ENCODE measurements at regions not wholly inside any gene's neighbourhood (a gene's known extent, or its start where the extent isn't known, plus 50 kb on each side); places are given as distances from the start of the nearest gene placed in this dataset.
"Not testable (repeated sequence)": the region's sequence is repeated elsewhere in the genome, so short reads cannot be mapped to it uniquely, and the experiment has no call there.

DNA sequence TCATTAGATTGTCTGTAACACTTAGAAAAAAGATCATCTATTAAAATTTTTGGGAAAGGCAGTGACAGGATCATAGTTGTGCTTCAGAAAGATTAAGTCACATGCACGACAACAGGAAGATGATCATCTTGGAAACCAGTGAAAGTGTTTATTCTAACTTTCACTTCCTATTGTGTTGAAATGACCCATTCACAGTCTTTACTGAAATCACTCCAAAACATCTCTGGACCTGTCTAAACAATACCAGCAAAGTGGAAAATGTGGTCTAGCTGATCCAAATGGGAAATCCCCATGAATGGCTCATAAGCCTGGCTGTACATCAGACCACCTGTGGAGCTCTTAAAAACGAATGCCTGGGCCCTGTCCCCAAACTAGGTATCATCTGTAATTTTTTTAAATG, 111.1 kb upstream of the ETV3 start:
- Histone ChIP-seq H3K4me3 (ENCODE audit: insufficient read depth, low read depth, low read length) (no peak overlapping the region), H3K27me3 (ENCODE audit: control insufficient read depth, insufficient read depth, low read length, poor library complexity, severe bottlenecking) (no peaks in the 10 kb centered on the region), H3K9me3 (ENCODE audit: control insufficient read depth, low read length) (no peaks in the 10 kb centered on the region), H3K27ac (ENCODE audit: insufficient read depth, low read depth, low read length, poor library complexity, severe bottlenecking) (no peak overlapping the region), H3K4me1 (ENCODE audit: control insufficient read depth, insufficient read depth, low read length) (no peaks in the 10 kb centered on the region), H3K36me3 (ENCODE audit: control insufficient read depth, insufficient read depth, low read length) (no peaks in the 10 kb centered on the region)
- WGBS, 2 experiments: 71% methylated on average over 2 of the region's 2 CpGs

DNA sequence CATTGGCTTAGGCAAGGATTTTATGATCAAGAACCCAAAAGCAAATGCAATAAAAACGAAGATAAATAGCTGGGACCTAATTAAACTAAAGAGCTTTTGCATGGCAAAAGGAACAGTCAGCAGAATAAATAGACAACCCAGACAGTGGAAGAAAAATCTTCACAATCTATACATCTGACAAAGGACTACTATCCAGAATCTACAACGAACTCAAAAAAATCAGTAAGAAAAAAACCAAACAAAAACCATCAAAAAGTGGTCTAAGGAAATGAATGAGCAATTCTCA, 109.5 kb upstream of the ETV3 start:
- H3K27ac ChIP-seq (ENCODE audit: insufficient read depth, low read depth, low read length, poor library complexity, severe bottlenecking); H3K36me3 ChIP-seq (ENCODE audit: control insufficient read depth, insufficient read depth, low read length); H3K27me3 ChIP-seq (ENCODE audit: control insufficient read depth, insufficient read depth, low read length, poor library complexity, severe bottlenecking); H3K4me3 ChIP-seq (ENCODE audit: insufficient read depth, low read depth, low read length); H3K4me1 ChIP-seq (ENCODE audit: control insufficient read depth, insufficient read depth, low read length); H3K9me3 ChIP-seq (ENCODE audit: control insufficient read depth, low read length): not testable (repeated sequence)
- WGBS, 2 experiments: 80 to 88% methylated on average over 2 of the region's 2 CpGs

DNA sequence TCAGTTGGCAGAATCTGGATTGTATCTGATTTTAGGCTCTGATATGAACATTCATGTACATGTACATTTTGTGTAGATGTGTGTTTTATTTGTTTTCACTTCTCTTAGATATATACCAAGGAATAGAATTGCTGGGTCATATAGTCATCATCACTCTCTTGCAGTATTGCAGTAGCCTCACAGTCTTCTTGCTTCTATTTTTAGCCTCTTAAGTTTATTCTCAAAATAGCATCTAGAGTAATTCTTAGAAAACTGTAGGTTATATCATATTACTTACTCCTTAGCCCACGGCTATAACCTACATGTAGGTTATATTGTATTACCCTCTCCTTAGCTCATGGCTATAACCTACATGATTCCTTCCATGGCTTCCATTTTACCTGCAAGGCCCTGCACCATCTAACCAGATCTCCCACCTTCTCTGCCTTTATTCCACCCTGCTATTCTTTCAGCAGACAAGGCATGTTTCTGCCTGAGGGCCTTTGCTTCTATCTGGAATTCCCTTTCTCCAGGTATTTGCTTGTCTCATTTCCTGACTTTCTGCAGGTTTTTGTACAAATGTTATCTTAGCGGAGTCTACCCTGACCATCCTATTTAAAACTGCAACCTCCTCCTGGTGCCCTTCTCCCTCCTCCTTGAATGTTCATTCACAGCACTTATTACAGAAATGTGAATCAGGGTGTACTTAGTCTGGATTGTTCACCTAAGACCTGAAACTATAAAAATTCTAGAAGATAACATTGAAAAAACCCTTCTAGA, 109.0 kb upstream of the ETV3 start:
- Histone ChIP-seq H3K36me3 (ENCODE audit: control insufficient read depth, insufficient read depth, low read length) (no peaks in the 10 kb centered on the region), H3K4me3 (ENCODE audit: insufficient read depth, low read depth, low read length) (no peak overlapping the region), H3K27me3 (ENCODE audit: control insufficient read depth, insufficient read depth, low read length, poor library complexity, severe bottlenecking) (no peaks in the 10 kb centered on the region), H3K9me3 (ENCODE audit: control insufficient read depth, low read length) (no peaks in the 10 kb centered on the region), H3K27ac (ENCODE audit: insufficient read depth, low read depth, low read length, poor library complexity, severe bottlenecking) (no peak overlapping the region), H3K4me1 (ENCODE audit: control insufficient read depth, insufficient read depth, low read length) (no peaks in the 10 kb centered on the region)
- WGBS, 2 experiments: 90 to 96% methylated on average over 2 of the region's 2 CpGs

DNA sequence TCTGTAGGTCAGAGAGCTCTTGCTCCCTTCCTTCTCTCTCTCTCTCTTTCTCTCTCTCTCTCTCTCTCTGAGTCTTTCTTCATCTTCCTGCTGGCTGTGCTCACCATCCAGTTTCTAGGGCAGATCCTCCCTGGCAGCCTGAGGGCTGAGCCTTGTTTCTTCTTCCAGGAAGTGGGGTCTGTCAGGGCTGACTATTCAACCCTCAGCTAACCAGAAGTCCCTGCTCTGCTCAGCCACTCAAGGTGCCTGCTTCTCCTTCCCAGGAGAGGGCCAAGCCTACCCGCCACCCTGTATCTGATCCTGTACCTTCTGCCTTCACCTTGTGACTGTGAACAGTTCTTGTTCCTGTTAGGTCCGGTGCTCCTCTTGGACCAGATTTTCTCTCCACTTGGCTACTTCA, 107.6 kb upstream of the ETV3 start:
- Histone ChIP-seq H3K4me3 (ENCODE audit: insufficient read depth, low read depth, low read length) (no peak overlapping the region), H3K9me3 (ENCODE audit: control insufficient read depth, low read length) (no peaks in the 10 kb centered on the region), H3K4me1 (ENCODE audit: control insufficient read depth, insufficient read depth, low read length) (no peaks in the 10 kb centered on the region), H3K27me3 (ENCODE audit: control insufficient read depth, insufficient read depth, low read length, poor library complexity, severe bottlenecking) (no peaks in the 10 kb centered on the region), H3K36me3 (ENCODE audit: control insufficient read depth, insufficient read depth, low read length) (no peaks in the 10 kb centered on the region), H3K27ac (ENCODE audit: insufficient read depth, low read depth, low read length, poor library complexity, severe bottlenecking) (no peak overlapping the region)
- WGBS, 2 experiments: 93 to 94% methylated on average over 2 of the region's 2 CpGs

DNA sequence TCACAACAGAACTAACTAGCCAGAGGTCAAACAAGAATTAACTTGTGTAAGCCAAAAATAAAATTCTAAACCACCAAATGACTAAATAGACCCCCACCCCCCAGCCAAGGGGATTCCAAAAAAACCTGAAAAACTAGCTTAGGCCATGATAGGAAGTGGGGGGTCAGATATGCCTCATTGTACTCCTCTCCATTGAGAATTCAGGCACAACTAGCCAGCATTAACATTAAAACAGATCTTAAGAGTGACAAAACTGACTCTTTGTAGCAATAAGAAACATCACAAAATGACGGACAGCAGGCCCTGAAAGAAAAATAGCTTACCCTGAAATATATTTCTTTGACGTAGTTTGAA, 103.0 kb upstream of the ETV3 start:
- Histone ChIP-seq H3K9me3 (ENCODE audit: control insufficient read depth, low read length) (no peaks in the 10 kb centered on the region), H3K4me1 (ENCODE audit: control insufficient read depth, insufficient read depth, low read length) (no peaks in the 10 kb centered on the region), H3K36me3 (ENCODE audit: control insufficient read depth, insufficient read depth, low read length) (no peaks in the 10 kb centered on the region), H3K27me3 (ENCODE audit: control insufficient read depth, insufficient read depth, low read length, poor library complexity, severe bottlenecking) (no peaks in the 10 kb centered on the region), H3K27ac (ENCODE audit: insufficient read depth, low read depth, low read length, poor library complexity, severe bottlenecking) (no peak overlapping the region), H3K4me3 (ENCODE audit: insufficient read depth, low read depth, low read length) (no peak overlapping the region)
- 84 to 88% methylated on average over 2 of the region's 2 CpGs for WGBS, 2 experiments

DNA sequence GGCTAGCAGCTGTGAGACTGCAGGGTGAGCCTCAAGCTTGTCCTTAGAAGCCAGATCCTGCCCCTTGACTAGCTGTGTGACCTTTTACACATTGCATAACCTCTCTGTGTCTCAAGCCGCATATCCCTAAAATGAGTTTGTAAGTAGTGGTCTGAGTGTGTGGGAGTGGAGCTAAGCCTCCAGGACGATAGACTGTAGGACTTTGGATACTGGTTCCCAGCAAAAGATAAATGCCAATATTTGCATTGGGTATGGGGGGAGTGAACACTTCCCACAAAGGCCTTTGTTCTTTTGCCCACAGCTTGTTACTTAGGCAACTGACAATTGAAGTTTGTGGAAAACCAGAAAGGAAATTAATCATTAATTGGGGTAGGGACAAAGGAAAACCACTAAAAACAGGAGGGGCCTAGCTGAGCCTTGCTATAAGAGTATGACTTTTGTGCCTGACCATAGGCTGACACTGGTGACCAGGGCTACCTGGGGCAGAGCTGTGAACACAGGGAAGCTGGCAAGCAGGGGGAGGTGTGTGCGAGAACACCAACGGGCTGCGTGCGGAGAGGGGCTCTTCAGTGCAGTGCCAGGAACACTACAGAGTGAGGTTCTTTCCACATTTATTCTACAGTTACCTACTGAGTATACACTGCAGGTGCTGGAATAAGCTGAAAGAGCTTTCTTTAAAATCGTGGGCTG, 102.4 kb upstream of the ETV3 start:
- Histone ChIP-seq H3K4me3 (ENCODE audit: insufficient read depth, low read depth, low read length) (no peak overlapping the region), H3K27me3 (ENCODE audit: control insufficient read depth, insufficient read depth, low read length, poor library complexity, severe bottlenecking) (no peaks in the 10 kb centered on the region), H3K9me3 (ENCODE audit: control insufficient read depth, low read length) (no peaks in the 10 kb centered on the region), H3K27ac (ENCODE audit: insufficient read depth, low read depth, low read length, poor library complexity, severe bottlenecking) (no peak overlapping the region), H3K4me1 (ENCODE audit: control insufficient read depth, insufficient read depth, low read length) (no peaks in the 10 kb centered on the region), H3K36me3 (ENCODE audit: control insufficient read depth, insufficient read depth, low read length) (no peaks in the 10 kb centered on the region)
- WGBS, 2 experiments: 61 to 68% methylated on average over 7 of the region's 7 CpGs

DNA sequence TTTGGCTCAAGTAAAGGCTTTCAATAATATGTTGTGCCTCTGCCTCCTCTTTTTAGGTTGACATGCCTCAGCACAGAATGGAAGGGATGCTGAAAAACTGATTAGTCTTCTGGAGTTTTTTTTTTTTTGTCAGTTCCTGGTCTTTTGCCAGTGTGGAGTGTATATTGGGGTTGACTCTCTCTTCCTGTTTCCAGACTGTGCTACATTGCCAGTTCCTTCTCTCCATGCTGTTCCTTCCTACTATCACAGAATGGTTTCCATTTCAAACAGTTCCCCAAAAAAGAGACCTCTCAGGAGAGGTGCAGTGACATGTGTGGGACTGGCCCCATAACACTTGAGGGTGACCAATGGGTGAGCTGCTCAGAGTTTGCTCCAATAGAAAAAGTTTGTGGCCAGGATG, 101.7 kb upstream of the ETV3 start:
- Histone ChIP-seq H3K27ac (ENCODE audit: insufficient read depth, low read depth, low read length, poor library complexity, severe bottlenecking) (no peak overlapping the region), H3K4me3 (ENCODE audit: insufficient read depth, low read depth, low read length) (no peak overlapping the region), H3K4me1 (ENCODE audit: control insufficient read depth, insufficient read depth, low read length) (no peaks in the 10 kb centered on the region), H3K27me3 (ENCODE audit: control insufficient read depth, insufficient read depth, low read length, poor library complexity, severe bottlenecking) (no peaks in the 10 kb centered on the region), H3K36me3 (ENCODE audit: control insufficient read depth, insufficient read depth, low read length) (no peaks in the 10 kb centered on the region), H3K9me3 (ENCODE audit: control insufficient read depth, low read length) (no peaks in the 10 kb centered on the region)

DNA sequence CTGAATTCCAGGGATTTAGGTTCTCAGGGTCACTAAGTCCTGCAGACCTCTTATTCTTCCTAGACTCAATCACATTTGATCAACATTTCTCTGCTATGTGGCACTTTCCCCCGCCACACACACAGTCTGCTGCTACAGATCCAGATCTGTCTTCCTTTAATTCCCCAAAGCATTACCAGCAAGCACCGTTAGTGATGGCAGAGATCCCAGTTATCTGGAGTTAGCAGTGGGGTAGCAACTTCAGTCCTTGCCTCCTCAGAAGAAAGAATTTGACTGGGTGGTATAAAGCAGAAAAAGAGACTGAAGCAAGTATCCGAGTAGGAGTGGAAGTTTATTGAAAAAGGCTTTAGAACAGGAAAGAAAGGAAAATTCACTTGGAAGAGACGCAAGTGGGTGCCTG, 100.4 kb upstream of the ETV3 start:
- H3K9me3 ChIP-seq (ENCODE audit: control insufficient read depth, low read length): no peaks in the 10 kb centered on the region
- H3K27ac ChIP-seq (ENCODE audit: insufficient read depth, low read depth, low read length, poor library complexity, severe bottlenecking): no peak overlapping the region
- no peaks in the 10 kb centered on the region for H3K4me1 ChIP-seq (ENCODE audit: control insufficient read depth, insufficient read depth, low read length)
- no peaks in the 10 kb centered on the region for H3K27me3 ChIP-seq (ENCODE audit: control insufficient read depth, insufficient read depth, low read length, poor library complexity, severe bottlenecking)
- no peaks in the 10 kb centered on the region for H3K36me3 ChIP-seq (ENCODE audit: control insufficient read depth, insufficient read depth, low read length)
- WGBS, 2 experiments: 85 to 87% methylated on average over 4 of the region's 4 CpGs
- H3K4me3 ChIP-seq (ENCODE audit: insufficient read depth, low read depth, low read length): no peak overlapping the region

DNA sequence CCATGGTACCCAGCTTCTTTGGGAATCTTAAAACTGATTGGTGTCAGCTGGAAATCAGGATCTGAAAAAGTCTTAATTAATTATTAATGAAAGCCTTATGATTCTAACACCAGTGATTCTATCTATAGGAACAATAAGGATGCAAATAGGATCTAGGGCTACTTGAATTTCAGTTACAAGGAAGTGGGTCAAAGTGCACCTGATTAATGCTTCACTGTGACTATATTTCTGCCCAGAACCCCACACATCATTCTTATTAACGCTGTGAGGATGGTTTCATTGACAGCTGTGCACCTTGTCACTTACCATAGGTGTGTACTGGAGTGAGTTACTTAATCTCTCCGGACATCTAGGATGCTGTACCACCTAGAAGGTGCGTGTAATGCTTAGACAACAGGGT, 99.8 kb upstream of the ETV3 start:
- H3K27me3 ChIP-seq (ENCODE audit: control insufficient read depth, insufficient read depth, low read length, poor library complexity, severe bottlenecking): no peaks in the 10 kb centered on the region
- H3K4me1 ChIP-seq (ENCODE audit: control insufficient read depth, insufficient read depth, low read length): no peaks in the 10 kb centered on the region
- no peak overlapping the region for H3K4me3 ChIP-seq (ENCODE audit: insufficient read depth, low read depth, low read length)
- no peaks in the 10 kb centered on the region for H3K9me3 ChIP-seq (ENCODE audit: control insufficient read depth, low read length)
- no peak overlapping the region for H3K27ac ChIP-seq (ENCODE audit: insufficient read depth, low read depth, low read length, poor library complexity, severe bottlenecking)
- 99 to 100% methylated on average over 3 of the region's 3 CpGs for WGBS, 2 experiments
- no peaks in the 10 kb centered on the region for H3K36me3 ChIP-seq (ENCODE audit: control insufficient read depth, insufficient read depth, low read length)

DNA sequence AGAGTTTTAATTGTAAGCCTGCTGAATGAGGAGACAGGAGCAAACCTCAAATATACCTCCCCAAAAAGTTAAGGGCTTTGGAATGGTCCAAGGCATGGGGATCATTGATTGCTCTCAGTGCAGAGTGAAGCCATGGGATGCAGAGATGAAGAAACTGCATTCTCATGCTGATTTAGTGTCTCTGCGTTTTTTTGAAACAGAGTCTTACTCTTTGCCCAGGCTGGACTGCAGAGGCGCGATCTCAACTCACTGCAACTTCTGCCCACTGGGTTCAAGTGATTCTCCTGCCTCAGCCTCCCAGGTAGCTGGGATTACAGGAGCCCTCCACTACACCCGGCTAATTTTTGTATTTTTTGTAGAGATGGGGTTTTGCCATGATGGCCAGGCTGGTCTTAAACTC, 99.3 kb upstream of the ETV3 start:
- no peaks in the 10 kb centered on the region for H3K36me3 ChIP-seq (ENCODE audit: control insufficient read depth, insufficient read depth, low read length)
- H3K9me3 ChIP-seq (ENCODE audit: control insufficient read depth, low read length): no peaks in the 10 kb centered on the region
- H3K27ac ChIP-seq (ENCODE audit: insufficient read depth, low read depth, low read length, poor library complexity, severe bottlenecking): no peak overlapping the region
- no peaks in the 10 kb centered on the region for H3K27me3 ChIP-seq (ENCODE audit: control insufficient read depth, insufficient read depth, low read length, poor library complexity, severe bottlenecking)
- WGBS, 2 experiments: 88 to 89% methylated on average over 4 of the region's 4 CpGs
- no peaks in the 10 kb centered on the region for H3K4me1 ChIP-seq (ENCODE audit: control insufficient read depth, insufficient read depth, low read length)
- no peak overlapping the region for H3K4me3 ChIP-seq (ENCODE audit: insufficient read depth, low read depth, low read length)

DNA sequence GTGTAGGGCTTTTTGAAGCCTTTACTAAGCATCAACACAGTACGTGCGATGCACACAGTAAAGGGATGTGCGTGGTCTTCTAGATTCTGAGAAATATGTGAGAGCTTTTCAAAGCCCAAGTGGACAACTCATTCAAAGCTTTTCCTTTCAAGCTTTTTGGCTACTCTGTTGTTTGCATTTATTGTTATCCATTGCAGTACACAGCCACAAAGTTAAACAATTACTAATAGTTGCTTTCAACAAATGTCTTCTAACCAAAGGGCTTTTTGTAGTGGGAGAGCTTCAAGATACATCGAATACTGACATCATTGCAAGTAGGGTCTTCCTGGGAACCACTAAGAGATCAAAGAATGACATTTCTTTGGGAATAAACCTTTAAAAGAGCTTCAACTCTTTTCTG, 97.9 kb upstream of the ETV3 start:
- Histone ChIP-seq H3K4me1 (ENCODE audit: control insufficient read depth, insufficient read depth, low read length) (no peaks in the 10 kb centered on the region), H3K27ac (ENCODE audit: insufficient read depth, low read depth, low read length, poor library complexity, severe bottlenecking) (no peak overlapping the region), H3K9me3 (ENCODE audit: control insufficient read depth, low read length) (no peaks in the 10 kb centered on the region), H3K36me3 (ENCODE audit: control insufficient read depth, insufficient read depth, low read length) (no peaks in the 10 kb centered on the region), H3K4me3 (ENCODE audit: insufficient read depth, low read depth, low read length) (no peak overlapping the region), H3K27me3 (ENCODE audit: control insufficient read depth, insufficient read depth, low read length, poor library complexity, severe bottlenecking) (no peaks in the 10 kb centered on the region)
- 95 to 97% methylated on average over 4 of the region's 4 CpGs for WGBS, 2 experiments
